Caco-2 (cell line): ENCODE measurements at regions not wholly inside any gene's neighbourhood (a gene's known extent, or its start where the extent isn't known, plus 50 kb on each side); places are given as distances from the start of the nearest gene placed in this dataset.

ENCODE experiments used
- BruUV-seq: library from RNA; stranded (reverse); fragments of 400-500 nt; replicated peaks from 2 replicates; lab custom pipeline; 2021; lab: Mats Ljungman, UMichigan
- CTCF ChIA-PET: fragments of 300-600 bp; sonication (Branson Sonifier 250); formaldehyde crosslinking; loops from one replicate; lab custom pipeline; 2022; ENCODE audit warnings: antibody characterized with exemption; lab: Charles Lee
- POLR2A ChIA-PET: fragments of 300-600 bp; sonication (Branson Sonifier 250); formaldehyde crosslinking; loops from one replicate; lab custom pipeline; 2022; ENCODE audit warnings: antibody characterized with exemption; lab: Charles Lee
- DNase-seq, 2 experiments: peaks; one replicate each; pipeline versions ENCODE4 v3.0.0 to v3.0.0-alpha.2; 2020 to 2022
- H3K27me3 ChIP-seq: replicated peaks from 2 replicates; pipeline ENCODE4 v1.6.0; 2011; ENCODE audit warnings: low read length; ENCODE audit not compliant: control insufficient read depth, insufficient read depth
- H3K36me3 ChIP-seq: 2 replicates; pipeline ENCODE4 v1.5.1; 2011; ENCODE audit warnings: low read length; ENCODE audit not compliant: control insufficient read depth, insufficient read depth
- H3K4me1 ChIP-seq: fragments of 250-450 bp; sonication (Bioruptor Pico); 2 replicates; pipeline ENCODE4 v1.5.1; 2020; ENCODE audit warnings: mild to moderate bottlenecking
- H3K4me3 ChIP-seq: 2 replicates; pipeline ENCODE4 v1.5.1; 2011; ENCODE audit warnings: low read depth, mild to moderate bottlenecking, control low read depth, low read length
- H3K9me3 ChIP-seq: fragments of 250-450 bp; sonication (Bioruptor Pico); 2 replicates; pipeline ENCODE4 v1.5.1; 2020; ENCODE audit warnings: mild to moderate bottlenecking, moderate library complexity
- H3K27ac Mint-ChIP-seq: one replicate; pipeline ENCODE4 v1.8.0; 2022; ENCODE audit warnings: mixed read lengths; ENCODE audit not compliant: unreplicated experiment
- H3K27me3 Mint-ChIP-seq: one replicate; pipeline ENCODE4 v1.8.0; 2022; ENCODE audit warnings: mixed read lengths; ENCODE audit not compliant: insufficient read depth, unreplicated experiment
- H3K36me3 Mint-ChIP-seq: one replicate; pipeline ENCODE4 v1.8.0; 2022; ENCODE audit warnings: mild to moderate bottlenecking, mixed read lengths; ENCODE audit not compliant: insufficient read depth, unreplicated experiment
- H3K4me1 Mint-ChIP-seq: one replicate; pipeline ENCODE4 v1.8.0; 2022; ENCODE audit warnings: low read depth, mixed read lengths; ENCODE audit not compliant: unreplicated experiment
- H3K4me3 Mint-ChIP-seq: one replicate; pipeline ENCODE4 v1.8.0; 2022; ENCODE audit warnings: mild to moderate bottlenecking, moderate library complexity, mixed read lengths; ENCODE audit not compliant: unreplicated experiment
- H3K9me3 Mint-ChIP-seq: one replicate; pipeline ENCODE4 v1.8.0; 2022; ENCODE audit warnings: mixed read lengths; ENCODE audit not compliant: unreplicated experiment
- CTCF ChIP-seq, 2 experiments: fragments of 200-600 bp in 1 of 2; IDR thresholded peaks; 1 replicate in 1 of 2; 2 replicates in 1 of 2; pipeline versions ENCODE4 v1.5.1 to v1.8.0; 2011 to 2022; ENCODE audit warnings: antibody characterized with exemption in 1 of 2, control low read depth in 1 of 2, inconsistent platforms in 1 of 2, low read depth in 1 of 2, low read length in 1 of 2, mild to moderate bottlenecking in 1 of 2, moderate library complexity in 1 of 2; ENCODE audit not compliant: insufficient read depth in 1 of 2, severe bottlenecking in 1 of 2, unreplicated experiment in 1 of 2
- intact Hi-C: fragments of 100-400 bp; cut with micrococcal nuclease; formaldehyde crosslinking; loops from one replicate; pipeline ENCODE4 v1.10.0; 2022; ENCODE audit not compliant: unreplicated experiment

GRCh38 chr5:61775901-61776300 is 443.8 kb downstream of the ZSWIM6 start:
- H3K4me1 ChIP-seq, result no peaks in the 10 kb centered on the region
- ChIA-PET CTCF (no interaction called here), POLR2A (no interaction called here)
- no peaks in the 10 kb centered on the region for H3K36me3 ChIP-seq
- no peak overlapping the region for H3K27ac Mint-ChIP-seq
- no peak overlapping the region for H3K4me3 ChIP-seq
- no peak for TF ChIP-seq CTCF (IDR thresholded peaks at IDR 0.05; ENCODE audit: insufficient read depth in 1 of 2, low read depth in 1 of 2, low read length in 1 of 2, severe bottlenecking in 1 of 2, unreplicated experiment in 1 of 2)
- peaks cover 44% of the 10 kb centered on the region for H3K27me3 Mint-ChIP-seq
- BruUV-seq, result no TSS peak
- H3K27me3 ChIP-seq, result no peaks in the 10 kb centered on the region; the same call in 1 of the 2 replicates
- H3K9me3 ChIP-seq, result no peaks in the 10 kb centered on the region
- H3K36me3 Mint-ChIP-seq, result no peaks in the 10 kb centered on the region
- no peaks in the 10 kb centered on the region for H3K4me1 Mint-ChIP-seq
- H3K4me3 Mint-ChIP-seq, result no peak overlapping the region
- intact Hi-C loops, result no loop called here
- H3K9me3 Mint-ChIP-seq, result no peaks in the 10 kb centered on the region
- no peak for DNase-seq

- no peak for DNase-seq
- Histone ChIP-seq H3K27me3 (no peaks in the 10 kb centered on the region; the same call in 1 of the 2 replicates), H3K4me1 (no peaks in the 10 kb centered on the region), H3K4me3 (no peak overlapping the region), H3K36me3 (no peaks in the 10 kb centered on the region), H3K9me3 (no peaks in the 10 kb centered on the region)
- H3K27ac Mint-ChIP-seq, result no peak overlapping the region
- ChIA-PET POLR2A (no interaction called here), CTCF (interaction anchor here (0.8 kb wide), 1 partner anchor 324 kb away, joined by 4 read pairs; no protein-coding TSS in a partner anchor)
- no peaks in the 10 kb centered on the region for H3K4me1 Mint-ChIP-seq
- TF ChIP-seq CTCF (IDR thresholded peaks at IDR 0.05; ENCODE audit: insufficient read depth in 1 of 2, low read depth in 1 of 2, low read length in 1 of 2, severe bottlenecking in 1 of 2, unreplicated experiment in 1 of 2), result no peak
- H3K9me3 Mint-ChIP-seq, result no peaks in the 10 kb centered on the region
- BruUV-seq, result no TSS peak
- no peak overlapping the region for H3K4me3 Mint-ChIP-seq
- intact Hi-C loops, result no loop called here
- H3K27me3 Mint-ChIP-seq, result peaks cover 41% of the 10 kb centered on the region
- no peaks in the 10 kb centered on the region for H3K36me3 Mint-ChIP-seq
Observed at GRCh38 chr5:61777292-61777691, 445.2 kb downstream of the ZSWIM6 start.

- H3K4me3 Mint-ChIP-seq, result no peak overlapping the region
- intact Hi-C loops, result no loop called here
- no peak overlapping the region for H3K27ac Mint-ChIP-seq
- no peaks in the 10 kb centered on the region for H3K4me1 ChIP-seq
- TF ChIP-seq CTCF (IDR thresholded peaks at IDR 0.05; ENCODE audit: insufficient read depth in 1 of 2, low read depth in 1 of 2, low read length in 1 of 2, severe bottlenecking in 1 of 2, unreplicated experiment in 1 of 2), result no peak
- H3K27me3 Mint-ChIP-seq, result peaks cover 40% of the 10 kb centered on the region
- no TSS peak for BruUV-seq
- no peak for DNase-seq
- POLR2A ChIA-PET, result no interaction called here
- no peak overlapping the region for H3K4me3 ChIP-seq
- H3K9me3 Mint-ChIP-seq, result no peaks in the 10 kb centered on the region
- no peaks in the 10 kb centered on the region for H3K4me1 Mint-ChIP-seq
- H3K27me3 ChIP-seq, result no peaks in the 10 kb centered on the region; the same call in 1 of the 2 replicates
- H3K9me3 ChIP-seq, result no peaks in the 10 kb centered on the region
- no peaks in the 10 kb centered on the region for H3K36me3 ChIP-seq
- H3K36me3 Mint-ChIP-seq, result no peaks in the 10 kb centered on the region
- CTCF ChIA-PET, result no interaction called here
Observed at GRCh38 chr5:61779743-61780142, 447.7 kb downstream of the ZSWIM6 start.
